COLO668 (cell line): ENCODE measurements at regions not wholly inside any gene's neighbourhood (a gene's known extent, or its start where the extent isn't known, plus 50 kb on each side); places are given as distances from the start of the nearest gene placed in this dataset.

Experiments used
- DNase-seq: peaks from one replicate; lab custom pipeline; 2025; ENCODE audit not compliant: unreplicated experiment; lab: John Stamatoyannopoulos, UW

GRCh38 chr5:160905285-160905684 is 53.3 kb upstream of the ATP10B start:
- DNase-seq = no peak

GRCh38 chr5:160904591-160904990 is 52.6 kb upstream of the ATP10B start:
- no peak for DNase-seq

- no peak for DNase-seq
Observed at GRCh38 chr5:160903551-160903950, 51.5 kb upstream of the ATP10B start.

GRCh38 chr5:160903076-160903475 is 51.1 kb upstream of the ATP10B start:
- DNase-seq = no peak
